NCI-H524 (cell line): ENCODE measurements at regions not wholly inside any gene's neighbourhood (a gene's known extent, or its start where the extent isn't known, plus 50 kb on each side); places are given as distances from the start of the nearest gene placed in this dataset.

Experiments
- DNase-seq, 2 experiments: peaks; one replicate each; lab custom pipeline; 2025; lab: John Stamatoyannopoulos, UW

- no peak for DNase-seq
Observed at GRCh38 chr2:122218596-122218995, 463.1 kb downstream of the TSN start.

GRCh38 chr2:122219504-122219903 is 464.1 kb downstream of the TSN start:
- DNase-seq: no peak

- no peak for DNase-seq
Observed at GRCh38 chr2:122221665-122222064, 466.2 kb downstream of the TSN start.

GRCh38 chr2:122231296-122231695 is 475.8 kb downstream of the TSN start:
- no peak for DNase-seq

GRCh38 chr2:122233372-122233771 is 477.9 kb downstream of the TSN start:
- no peak for DNase-seq

GRCh38 chr2:122236152-122236874 is 480.9 kb downstream of the TSN start:
- peak; percentile 10 to 47 for DNase-seq

- DNase-seq: peak in 1 of 2 experiments; percentile 4
Observed at GRCh38 chr2:122236925-122237324, 481.5 kb downstream of the TSN start.

- DNase-seq: no peak
Observed at GRCh38 chr2:122237450-122237849, 482.0 kb downstream of the TSN start.

GRCh38 chr2:122238006-122238559 is 482.6 kb downstream of the TSN start:
- DNase-seq: peak; percentile 38 to 74

- DNase-seq: no peak
Observed at GRCh38 chr2:122239440-122239839, 484.0 kb downstream of the TSN start.

GRCh38 chr2:122244598-122245229 is 489.3 kb downstream of the TSN start:
- peak; percentile 43 to 73 for DNase-seq

- no peak for DNase-seq
Observed at GRCh38 chr2:122249673-122250072, 494.2 kb downstream of the TSN start.

- no peak for DNase-seq
Observed at GRCh38 chr2:122251158-122251557, 495.7 kb downstream of the TSN start.

- DNase-seq: no peak
Observed at GRCh38 chr2:122251566-122251965, 496.1 kb downstream of the TSN start.

- DNase-seq: no peak
Observed at GRCh38 chr2:122255924-122256323, 500.5 kb downstream of the TSN start.

GRCh38 chr2:122261911-122262310 is 506.5 kb downstream of the TSN start:
- peak; percentile 70 to 85 for DNase-seq

GRCh38 chr2:122263746-122264145 is 508.3 kb downstream of the TSN start:
- DNase-seq: no peak

- no peak for DNase-seq
Observed at GRCh38 chr2:122266636-122267035, 511.2 kb downstream of the TSN start.

- no peak for DNase-seq
Observed at GRCh38 chr2:122267947-122268346, 512.5 kb downstream of the TSN start.

GRCh38 chr2:122273785-122274419 is 518.5 kb downstream of the TSN start:
- DNase-seq: no peak

GRCh38 chr2:122277956-122278355 is 522.5 kb downstream of the TSN start:
- no peak for DNase-seq

- peak in 1 of 2 experiments; percentile 7 for DNase-seq
Observed at GRCh38 chr2:122300758-122301157, 545.3 kb downstream of the TSN start.

- no peak for DNase-seq
Observed at GRCh38 chr2:122307763-122308162, 552.3 kb downstream of the TSN start.
